K562 (cell line): ENCODE measurements at regions not wholly inside any gene's neighbourhood (a gene's known extent, or its start where the extent isn't known, plus 50 kb on each side); places are given as distances from the start of the nearest gene placed in this dataset.

Experiments used
- ATAC-seq: fragments of 200-7000 bp; cut with Tn5 transposase; 3 replicates; pipeline ENCODE4 v1.9.1; 2020; ENCODE audit warnings: moderate library complexity
- BruUV-seq: library from RNA; stranded (reverse); fragments of 400-500 nt; replicated peaks from 2 replicates; lab custom pipeline; 2021; lab: Mats Ljungman, UMichigan
- CTCF ChIA-PET: fragments of 300-600 bp; formaldehyde crosslinking; extraction: SDS; loops from one replicate; lab custom pipeline; 2021; ENCODE audit warnings: low intra/inter-chr PET ratio; lab: Yijun Ruan, JAX
- POLR2A ChIA-PET: fragments of 300-600, 350-650 bp; sonication (Branson Sonifier 250); formaldehyde crosslinking; extraction: SDS; loops from one replicate; lab custom pipeline; 2021; ENCODE audit warnings: antibody characterized with exemption, inconsistent platforms; lab: Yijun Ruan, JAX
- DNase-seq, 4 experiments: peaks; one replicate each; pipeline versions ENCODE4 v3.0.0 to v3.0.0-alpha.2; 2011 to 2018; ENCODE audit warnings: low spot score in 3 of 4, mixed read lengths in 3 of 4; ENCODE audit errors: extremely low read depth in 1 of 4
- FAIRE-seq: peaks from 2 replicates; lab custom pipeline; 2011; peaks lifted over from hg19 to GRCh38; lab: Jason Lieb, UNC
- H2AFZ ChIP-seq: 2 replicates; pipeline ENCODE4 v1.6.0; 2011; ENCODE audit warnings: low read depth, low read length, control low read depth, inconsistent platforms
- H3K27ac ChIP-seq: fragments of 200-600 bp; 3 replicates; pipeline ENCODE4 v1.8.0; 2011; ENCODE audit warnings: low read depth, mild to moderate bottlenecking, control low read depth, inconsistent platforms, low read length, moderate library complexity, mixed read lengths; ENCODE audit errors: extremely low read depth
- H3K27me3 ChIP-seq, 2 experiments: fragments of 300-600 bp in 1 of 2; 2 replicates in 1 of 2; 3 replicates in 1 of 2; pipeline versions ENCODE4 v1.6.0 to v1.8.0; 2011; ENCODE audit warnings: inconsistent platforms in 2 of 2, low read length in 2 of 2, mild to moderate bottlenecking in 1 of 2, mixed read lengths in 1 of 2, moderate library complexity in 1 of 2; ENCODE audit not compliant: control insufficient read depth in 2 of 2, insufficient read depth in 2 of 2
- H3K36me3 ChIP-seq: fragments of 300-600 bp; 3 replicates; pipeline ENCODE4 v1.8.0; 2011; ENCODE audit warnings: mild to moderate bottlenecking, low read length, inconsistent platforms; ENCODE audit not compliant: control insufficient read depth, insufficient read depth
- H3K4me1 ChIP-seq, 2 experiments: fragments of 200-600 bp in 1 of 2; replicated peaks in 1 of 2; 2 replicates in 1 of 2; 3 replicates in 1 of 2; pipeline versions ENCODE4 v1.5.1 to v1.8.0; 2011; ENCODE audit warnings: inconsistent platforms in 2 of 2, low read length in 2 of 2, mild to moderate bottlenecking in 1 of 2, mixed read lengths in 1 of 2, moderate library complexity in 1 of 2; ENCODE audit not compliant: control insufficient read depth in 2 of 2, insufficient read depth in 2 of 2
- H3K4me2 ChIP-seq: 2 replicates; pipeline ENCODE4 v1.6.1; 2011; ENCODE audit warnings: low read length, control low read depth, inconsistent platforms, mixed read lengths; ENCODE audit not compliant: insufficient read depth
- H3K4me3 ChIP-seq: fragments of 200-600 bp; sonication (generic), shearing (Covaris generic); 2 replicates; pipeline ENCODE4 v1.5.1; 2016; ENCODE audit warnings: control low read depth, inconsistent platforms
- H3K79me2 ChIP-seq: fragments of 200-600 bp; 3 replicates; pipeline ENCODE4 v1.8.0; 2011; ENCODE audit warnings: low read length, inconsistent platforms; ENCODE audit not compliant: control insufficient read depth, insufficient read depth
- H3K9ac ChIP-seq, 2 experiments: 2 replicates each; pipeline versions ENCODE4 v1.6.0 to v1.6.1; 2011; ENCODE audit warnings: low read depth in 2 of 2, low read length in 2 of 2, control low read depth in 1 of 2, inconsistent platforms in 1 of 2, mild to moderate bottlenecking in 1 of 2, mixed read lengths in 1 of 2; ENCODE audit not compliant: insufficient read depth in 1 of 2
- H3K9me1 ChIP-seq: one replicate; pipeline ENCODE4 v1.6.0; 2011; ENCODE audit warnings: inconsistent platforms, mild to moderate bottlenecking, low read length, moderate library complexity; ENCODE audit not compliant: control insufficient read depth, insufficient read depth
- H3K9me3 ChIP-seq: replicated peaks from 2 replicates; pipeline ENCODE4 v1.5.1; 2011; ENCODE audit warnings: low read depth, low read length, inconsistent platforms; ENCODE audit not compliant: control insufficient read depth, insufficient read depth
- H4K20me1 ChIP-seq: replicated peaks from 2 replicates; pipeline ENCODE4 v1.6.1; 2011; ENCODE audit warnings: low read length, inconsistent platforms, mixed read lengths; ENCODE audit not compliant: control insufficient read depth, insufficient read depth
- BRD9 ChIP-seq: fragments of 450-650 bp; IDR thresholded peaks from 2 replicates; pipeline ENCODE4 v1.6.1; 2018; ENCODE audit warnings: low read depth; ENCODE audit not compliant: partially characterized antibody
- RBM39 ChIP-seq: fragments of 200-400 bp; formaldehyde crosslinking; optimal IDR thresholded peaks from 2 replicates; pipeline ENCODE3; 2018; ENCODE audit warnings: low read depth, low read length
- TEAD4 ChIP-seq, 2 experiments: sonication (generic) in 1 of 2; formaldehyde crosslinking in 1 of 2; IDR thresholded peaks; 2 replicates each; pipeline versions ENCODE4 v1.6.1 to v1.8.0; 2012 to 2022; ENCODE audit warnings: borderline replicate concordance in 1 of 2, inconsistent platforms in 1 of 2, low read length in 1 of 2, mild to moderate bottlenecking in 1 of 2, missing genetic modification reagents in 1 of 2
- TFAM ChIP-seq: fragments of 250-450 bp; sonication (Bioruptor Pico); conservative IDR thresholded peaks from 2 replicates; pipeline ENCODE4 v1.5.0; 2021; ENCODE audit warnings: mild to moderate bottlenecking, moderate library complexity
- TRIM24 ChIP-seq, 2 experiments: fragments of 450-650 bp; IDR thresholded peaks; 2 replicates each; pipeline ENCODE4 v1.6.1; 2016
- ZNF174 ChIP-seq: fragments of 250-450 bp; sonication (Bioruptor Pico); IDR thresholded peaks from 2 replicates; pipeline ENCODE4 v1.4.0; 2020; ENCODE audit warnings: mild to moderate bottlenecking
- ZNF79 ChIP-seq: fragments of 250-450 bp; sonication (Bioruptor Pico); IDR thresholded peaks from 2 replicates; pipeline ENCODE4 v1.4.0; 2020; ENCODE audit warnings: low read depth, mild to moderate bottlenecking, moderate library complexity
- WGBS: fragments of 100-300 bp; shearing (Covaris generic); methylation state at CpG from one replicate; pipeline ENCODE4 v1.1.6; 2016; ENCODE audit warnings: low coverage, mixed read lengths; ENCODE audit not compliant: insufficient coverage; ENCODE audit errors: missing lambda C conversion rate; 5-methylcytosine and 5-hydroxymethylcytosine counted together
- in situ Hi-C: fragments of 300-500 bp; cut with MboI; formaldehyde crosslinking; loops from 4 replicates; pipeline ENCODE4 v1.15.0; 2018; ENCODE audit warnings: inconsistent platforms, mixed read lengths
- intact Hi-C: fragments of 100-400 bp; cut with micrococcal nuclease; formaldehyde crosslinking; loops from 2 replicates; pipeline ENCODE4 v1.14.2; 2022
- TF ChIP-seq, protein P1 (sequence below), 3 experiments: fragments of 200-800 bp in 1 of 3; fragments of 250-450 bp in 1 of 3; fragments of 450-650 bp in 1 of 3; sonication (Bioruptor Pico) in 1 of 3; sonication (Bioruptor generic) in 1 of 3; formaldehyde crosslinking in 1 of 3; IDR thresholded peaks; 2 replicates each; pipeline versions ENCODE4 v1.6.1 to v1.8.0; 2016 to 2022; ENCODE audit warnings: mild to moderate bottlenecking in 2 of 3, missing genetic modification characterization in 2 of 3, missing compliant biosample characterization in 1 of 3, moderate library complexity in 1 of 3
- TF ChIP-seq, protein P2 (sequence below): fragments of 250-450 bp; sonication (Bioruptor Pico); IDR thresholded peaks from 2 replicates; pipeline ENCODE4 v1.5.0; 2020; ENCODE audit warnings: mild to moderate bottlenecking

DNA sequence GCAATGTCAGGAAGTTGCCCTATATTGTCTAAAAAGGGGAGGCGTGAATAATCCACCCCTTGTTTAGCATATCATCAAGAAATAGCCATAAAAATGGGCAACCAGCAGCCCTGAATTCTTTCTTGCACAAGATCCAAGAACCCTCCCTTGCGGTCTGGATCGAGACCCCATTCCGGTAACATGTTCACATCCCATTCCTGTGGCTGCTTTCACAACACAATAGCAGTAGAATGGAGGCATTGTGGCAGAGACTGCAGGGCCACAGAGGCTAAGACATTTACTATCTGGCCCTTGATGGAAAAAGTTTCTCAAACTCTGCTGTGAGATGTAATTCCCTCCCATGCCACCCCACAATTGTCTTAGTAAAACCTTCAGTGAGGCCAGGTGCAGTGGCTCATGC lies 73.2 kb downstream of the RMI2 start:
- in situ Hi-C loops = no loop called here

More for the DNA sequence above, 73.2 kb downstream of the RMI2 start:
- H3K27ac ChIP-seq = no peak overlapping the region
- intact Hi-C loops = no loop called here
- H3K4me3 ChIP-seq = no peak overlapping the region
- H3K9me3 ChIP-seq = no peaks in the 10 kb centered on the region
- DNase-seq (no peak), FAIRE-seq (no peak), ATAC-seq (no peak)
- no peaks in the 10 kb centered on the region for H3K79me2 ChIP-seq
- peaks cover 0 to 11% of the 10 kb centered on the region in 2 experiments; a peak in 2 of 5 replicates for H3K4me1 ChIP-seq
- POLR2A ChIA-PET = no interaction called here
- WGBS = 15% methylated on average over 4 of the region's 4 CpGs
- H3K9me1 ChIP-seq = no peaks in the 10 kb centered on the region
- no peak overlapping the region for H3K4me2 ChIP-seq
- peaks cover 19 to 65% of the 10 kb centered on the region in 2 experiments for H3K27me3 ChIP-seq
- H2AFZ ChIP-seq = no peak overlapping the region
- no peak overlapping the region for H3K9ac ChIP-seq
- CTCF ChIA-PET = no interaction called here
- no peaks in the 10 kb centered on the region for H3K36me3 ChIP-seq
- peaks cover 4% of the 10 kb centered on the region; the same call in 1 of the 2 replicates for H4K20me1 ChIP-seq
- no TSS peak for BruUV-seq
- TF ChIP-seq TEAD4 (IDR thresholded peaks at IDR 0.05; ENCODE audit: low read length) = no peak
- no peak for TF ChIP-seq TEAD4 (CRISPR knock-in tag; IDR thresholded peaks at IDR 0.05; ENCODE audit: borderline replicate concordance)
- TF ChIP-seq, protein P1, sequence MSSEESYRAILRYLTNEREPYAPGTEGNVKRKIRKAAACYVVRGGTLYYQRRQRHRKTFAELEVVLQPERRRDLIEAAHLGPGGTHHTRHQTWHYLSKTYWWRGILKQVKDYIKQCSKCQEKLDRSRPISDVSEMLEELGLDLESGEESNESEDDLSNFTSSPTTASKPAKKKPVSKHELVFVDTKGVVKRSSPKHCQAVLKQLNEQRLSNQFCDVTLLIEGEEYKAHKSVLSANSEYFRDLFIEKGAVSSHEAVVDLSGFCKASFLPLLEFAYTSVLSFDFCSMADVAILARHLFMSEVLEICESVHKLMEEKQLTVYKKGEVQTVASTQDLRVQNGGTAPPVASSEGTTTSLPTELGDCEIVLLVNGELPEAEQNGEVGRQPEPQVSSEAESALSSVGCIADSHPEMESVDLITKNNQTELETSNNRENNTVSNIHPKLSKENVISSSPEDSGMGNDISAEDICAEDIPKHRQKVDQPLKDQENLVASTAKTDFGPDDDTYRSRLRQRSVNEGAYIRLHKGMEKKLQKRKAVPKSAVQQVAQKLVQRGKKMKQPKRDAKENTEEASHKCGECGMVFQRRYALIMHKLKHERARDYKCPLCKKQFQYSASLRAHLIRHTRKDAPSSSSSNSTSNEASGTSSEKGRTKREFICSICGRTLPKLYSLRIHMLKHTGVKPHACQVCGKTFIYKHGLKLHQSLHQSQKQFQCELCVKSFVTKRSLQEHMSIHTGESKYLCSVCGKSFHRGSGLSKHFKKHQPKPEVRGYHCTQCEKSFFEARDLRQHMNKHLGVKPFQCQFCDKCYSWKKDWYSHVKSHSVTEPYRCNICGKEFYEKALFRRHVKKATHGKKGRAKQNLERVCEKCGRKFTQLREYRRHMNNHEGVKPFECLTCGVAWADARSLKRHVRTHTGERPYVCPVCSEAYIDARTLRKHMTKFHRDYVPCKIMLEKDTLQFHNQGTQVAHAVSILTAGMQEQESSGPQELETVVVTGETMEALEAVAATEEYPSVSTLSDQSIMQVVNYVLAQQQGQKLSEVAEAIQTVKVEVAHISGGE (CRISPR knock-in tag; IDR thresholded peaks at IDR 0.05) = no peak
- TF ChIP-seq TFAM (CRISPR knock-in tag) = no peak
- no peak for TF ChIP-seq ZNF174
- no peak for TF ChIP-seq TRIM24 (IDR thresholded peaks at IDR 0.05)
- TF ChIP-seq, protein P2, sequence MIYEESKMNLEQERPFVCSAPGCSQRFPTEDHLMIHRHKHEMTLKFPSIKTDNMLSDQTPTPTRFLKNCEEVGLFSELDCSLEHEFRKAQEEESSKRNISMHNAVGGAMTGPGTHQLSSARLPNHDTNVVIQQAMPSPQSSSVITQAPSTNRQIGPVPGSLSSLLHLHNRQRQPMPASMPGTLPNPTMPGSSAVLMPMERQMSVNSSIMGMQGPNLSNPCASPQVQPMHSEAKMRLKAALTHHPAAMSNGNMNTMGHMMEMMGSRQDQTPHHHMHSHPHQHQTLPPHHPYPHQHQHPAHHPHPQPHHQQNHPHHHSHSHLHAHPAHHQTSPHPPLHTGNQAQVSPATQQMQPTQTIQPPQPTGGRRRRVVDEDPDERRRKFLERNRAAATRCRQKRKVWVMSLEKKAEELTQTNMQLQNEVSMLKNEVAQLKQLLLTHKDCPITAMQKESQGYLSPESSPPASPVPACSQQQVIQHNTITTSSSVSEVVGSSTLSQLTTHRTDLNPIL (CRISPR knock-in tag) = no peak
- no peak for TF ChIP-seq BRD9
- TF ChIP-seq ZNF79 (CRISPR knock-in tag) = no peak
- TF ChIP-seq RBM39 = no peak
